ENCODE measurements at regions not wholly inside any gene's neighbourhood (a gene's known extent, or its start where the extent isn't known, plus 50 kb on each side); places are given as distances from the start of the nearest gene placed in this dataset.

DNA sequence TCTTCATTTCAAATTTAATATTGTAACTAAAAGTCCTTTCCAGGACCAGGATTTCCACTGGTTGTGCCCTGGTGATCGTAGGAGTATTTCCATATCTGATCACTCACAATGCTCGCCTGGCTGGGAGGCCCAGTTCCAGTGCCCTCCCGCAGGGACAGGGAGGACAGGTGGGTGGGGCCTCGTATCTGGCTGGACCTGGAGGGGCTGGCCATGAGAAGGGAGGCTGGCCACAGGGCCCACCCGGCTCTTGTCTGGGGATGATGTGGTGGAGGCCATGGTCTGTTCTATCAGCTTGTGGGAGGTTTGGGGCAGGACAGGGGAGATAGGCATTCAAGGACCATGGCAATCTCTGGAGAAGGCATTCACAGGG is 286.4 kb downstream of the GADD45G start (continued):
- TF ChIP-seq MAX (IDR thresholded peaks at IDR 0.05) (no peak), KDM4A (IDR thresholded peaks at IDR 0.05; ENCODE audit: low read depth, low read length, severe bottlenecking) (no peak), TCF12 (IDR thresholded peaks at IDR 0.05; ENCODE audit: low read depth, low read length) (no peak), POLR2A (IDR thresholded peaks at IDR 0.05; ENCODE audit: control extremely low read depth in 1 of 2, low read depth in 2 of 2, low read length in 2 of 2) (no peak), EGR1 (IDR thresholded peaks at IDR 0.05; ENCODE audit: borderline replicate concordance, low read depth, low read length) (no peak)

Measured in H1 (cell line).